ENCODE measurements at regions not wholly inside any gene's neighbourhood (a gene's known extent, or its start where the extent isn't known, plus 50 kb on each side); places are given as distances from the start of the nearest gene placed in this dataset.

DNA sequence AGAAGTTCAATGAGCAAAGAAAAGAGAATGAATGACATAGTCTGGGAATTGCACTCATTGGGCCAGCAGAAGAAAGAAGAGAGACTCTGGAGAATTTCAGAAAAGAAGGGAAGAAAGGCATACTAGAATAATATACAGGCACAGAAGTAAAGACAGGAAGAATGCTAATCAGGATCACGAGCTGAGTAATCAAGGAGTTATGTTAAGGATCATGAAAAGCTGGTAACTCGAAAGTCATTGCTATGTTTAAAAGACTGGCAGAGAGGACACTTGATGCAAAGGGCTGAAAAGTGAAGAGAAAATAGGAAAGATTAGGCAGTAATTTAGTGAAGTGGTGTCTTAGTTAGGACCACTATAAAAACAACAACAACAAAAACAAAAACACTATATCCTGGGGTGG lies 284.1 kb downstream of the ZBBX start:
- H3K4me1 Mint-ChIP-seq = no peaks in the 10 kb centered on the region
- POLR2A ChIA-PET = no interaction called here

DNA sequence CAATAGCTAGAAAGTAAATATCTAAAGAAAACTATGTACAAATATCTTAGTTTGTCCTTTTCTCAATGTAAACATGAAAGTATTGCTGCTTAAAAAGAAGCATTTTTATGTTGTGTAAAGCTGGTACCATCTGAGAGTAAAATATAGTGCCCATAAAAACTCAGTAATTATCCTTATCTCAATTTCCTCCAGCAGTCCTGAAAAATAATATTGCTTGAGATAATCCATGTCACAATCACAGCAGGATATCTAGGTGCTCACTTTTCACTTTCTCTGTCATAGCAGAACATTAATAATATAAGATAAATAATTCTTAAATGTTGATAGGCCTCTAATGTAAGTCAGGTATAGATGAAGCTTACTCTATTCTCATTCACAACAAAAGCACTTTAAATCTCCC lies 285.5 kb downstream of the ZBBX start:
- H3K27ac Mint-ChIP-seq = no peak overlapping the region
- no peaks in the 10 kb centered on the region for H3K4me1 Mint-ChIP-seq
- H3K36me3 Mint-ChIP-seq = no peaks in the 10 kb centered on the region
- H3K9me3 Mint-ChIP-seq = peaks cover 0 to 6% (median 0%) of the 10 kb centered on the region in 9 donors
- ATAC-seq (no peak), DNase-seq (no peak)
- no peaks in the 10 kb centered on the region for H3K27me3 Mint-ChIP-seq
- POLR2A ChIA-PET = no interaction called here
- H3K4me3 Mint-ChIP-seq = no peak overlapping the region

More for the DNA sequence above, 284.1 kb downstream of the ZBBX start:
- Mint-ChIP-seq H3K4me3 (no peak overlapping the region), H3K36me3 (no peaks in the 10 kb centered on the region), H3K9me3 (peaks cover 0 to 9% (median 0%) of the 10 kb centered on the region in 9 donors), H3K27me3 (no peaks in the 10 kb centered on the region), H3K27ac (no peak overlapping the region)
- no peak for ATAC-seq
- no peak for DNase-seq

DNA sequence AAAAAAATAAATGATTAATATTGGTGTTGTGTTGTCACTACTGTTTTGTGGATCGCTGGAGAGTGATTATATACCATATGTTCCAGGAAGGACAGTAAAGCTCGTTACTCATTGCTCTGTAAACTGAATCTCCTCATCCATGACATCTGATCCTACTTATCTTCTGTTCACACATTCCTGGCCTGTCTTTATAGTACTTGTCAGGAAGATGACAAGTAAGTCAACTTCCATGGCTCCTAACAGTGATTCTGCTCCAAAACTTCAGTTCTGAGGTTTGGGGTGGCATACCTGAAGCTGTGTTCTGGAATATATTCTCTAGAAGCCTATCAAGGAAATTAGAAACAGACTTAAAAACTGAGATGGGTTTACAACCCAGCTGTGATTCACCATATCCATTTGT lies 288.9 kb downstream of the ZBBX start:
- Mint-ChIP-seq H3K27ac (no peak overlapping the region), H3K27me3 (no peaks in the 10 kb centered on the region), H3K4me1 (no peaks in the 10 kb centered on the region), H3K4me3 (no peak overlapping the region), H3K9me3 (peaks cover 0 to 2% (median 0%) of the 10 kb centered on the region in 9 donors), H3K36me3 (no peaks in the 10 kb centered on the region)
- POLR2A ChIA-PET = no interaction called here
- DNase-seq (no peak), ATAC-seq (no peak)

DNA sequence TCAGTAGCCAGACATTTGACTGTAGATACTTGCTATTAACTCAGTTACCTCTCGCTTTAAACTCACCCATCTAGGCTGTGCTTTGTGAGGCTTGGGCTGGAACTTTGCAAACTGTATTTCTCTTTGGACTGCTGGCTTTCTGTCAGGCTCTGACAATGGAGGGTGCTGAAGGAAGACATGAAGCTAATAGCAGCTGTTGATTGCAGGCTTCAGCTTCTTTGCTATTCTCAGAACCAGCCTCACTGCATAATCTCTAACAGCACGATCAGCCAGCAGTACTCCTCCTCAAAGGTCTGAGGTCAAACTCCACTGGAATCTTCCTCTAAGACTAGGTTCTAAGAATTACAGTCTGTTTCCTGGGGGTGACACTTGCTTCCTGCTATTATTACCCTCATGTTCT lies 295.6 kb downstream of the ZBBX start:
- POLR2A ChIA-PET = no interaction called here
- ATAC-seq (no peak), DNase-seq (no peak)
- no peak overlapping the region for H3K27ac Mint-ChIP-seq
- H3K4me3 Mint-ChIP-seq = no peak overlapping the region
- peaks cover 0 to 9% (median 0%) of the 10 kb centered on the region in 9 donors for H3K9me3 Mint-ChIP-seq
- H3K4me1 Mint-ChIP-seq = no peaks in the 10 kb centered on the region
- no peaks in the 10 kb centered on the region for H3K36me3 Mint-ChIP-seq
- H3K27me3 Mint-ChIP-seq = no peaks in the 10 kb centered on the region

DNA sequence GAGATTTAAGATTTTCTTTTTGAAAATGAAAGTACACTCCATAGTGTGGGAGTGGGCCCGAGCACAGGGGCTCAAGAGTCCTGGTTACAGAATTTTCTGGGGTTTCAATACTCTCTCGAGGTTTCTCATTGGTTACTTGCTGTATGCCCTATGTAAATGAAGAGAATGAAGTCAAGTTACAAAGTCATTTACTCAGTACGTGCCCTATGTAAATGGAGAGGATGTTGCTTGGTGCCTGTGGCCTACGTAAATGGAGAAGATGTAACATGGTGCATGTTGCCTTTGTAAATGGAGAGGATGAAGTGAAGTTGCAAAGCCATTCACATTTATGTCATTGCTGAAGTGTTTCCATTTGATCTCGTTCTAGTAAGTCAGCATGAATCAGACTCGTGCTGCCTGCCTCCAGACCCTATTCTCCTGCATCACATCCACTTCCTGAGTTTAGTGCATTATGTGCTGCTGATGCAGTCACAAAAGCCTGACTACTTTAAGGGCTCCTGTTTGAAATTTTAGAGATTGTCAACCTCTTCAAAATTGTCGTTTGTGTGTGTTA lies 302.0 kb downstream of the ZBBX start:
- no peaks in the 10 kb centered on the region for H3K4me1 Mint-ChIP-seq
- no peak overlapping the region for H3K27ac Mint-ChIP-seq
- peaks cover 0 to 1% (median 0%) of the 10 kb centered on the region in 5 donors for H3K27me3 Mint-ChIP-seq
- H3K4me3 Mint-ChIP-seq = no peak overlapping the region
- DNase-seq (no peak), ATAC-seq (no peak)
- H3K36me3 Mint-ChIP-seq = no peaks in the 10 kb centered on the region
- peaks cover 0 to 8% (median 0%) of the 10 kb centered on the region in 9 donors for H3K9me3 Mint-ChIP-seq
- POLR2A ChIA-PET = no interaction called here

DNA sequence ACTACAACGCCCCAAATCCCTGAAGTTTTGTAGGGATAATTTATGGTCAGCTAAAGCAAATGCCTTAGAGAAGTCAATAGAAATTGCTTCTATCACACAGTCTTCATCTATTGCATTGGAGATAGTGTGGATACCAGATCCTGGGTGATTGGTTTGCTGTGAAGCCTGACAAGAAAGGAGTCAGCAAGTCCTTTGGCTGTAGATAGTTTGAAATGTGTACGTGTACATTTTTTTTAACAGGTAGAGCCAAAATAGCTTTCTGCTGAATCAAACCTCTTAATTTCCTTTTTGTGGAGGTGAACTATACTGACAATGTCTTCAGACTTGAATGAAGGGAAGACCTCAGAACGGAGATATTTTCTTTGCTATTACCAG lies 312.3 kb downstream of the ZBBX start:
- no peaks in the 10 kb centered on the region for H3K36me3 Mint-ChIP-seq
- DNase-seq (no peak), ATAC-seq (no peak)
- H3K27me3 Mint-ChIP-seq = no peaks in the 10 kb centered on the region
- no peaks in the 10 kb centered on the region for H3K4me1 Mint-ChIP-seq
- peaks cover 0 to 18% (median 0%) of the 10 kb centered on the region in 9 donors for H3K9me3 Mint-ChIP-seq
- no peak overlapping the region for H3K4me3 Mint-ChIP-seq
- POLR2A ChIA-PET = no interaction called here
- no peak overlapping the region for H3K27ac Mint-ChIP-seq

DNA sequence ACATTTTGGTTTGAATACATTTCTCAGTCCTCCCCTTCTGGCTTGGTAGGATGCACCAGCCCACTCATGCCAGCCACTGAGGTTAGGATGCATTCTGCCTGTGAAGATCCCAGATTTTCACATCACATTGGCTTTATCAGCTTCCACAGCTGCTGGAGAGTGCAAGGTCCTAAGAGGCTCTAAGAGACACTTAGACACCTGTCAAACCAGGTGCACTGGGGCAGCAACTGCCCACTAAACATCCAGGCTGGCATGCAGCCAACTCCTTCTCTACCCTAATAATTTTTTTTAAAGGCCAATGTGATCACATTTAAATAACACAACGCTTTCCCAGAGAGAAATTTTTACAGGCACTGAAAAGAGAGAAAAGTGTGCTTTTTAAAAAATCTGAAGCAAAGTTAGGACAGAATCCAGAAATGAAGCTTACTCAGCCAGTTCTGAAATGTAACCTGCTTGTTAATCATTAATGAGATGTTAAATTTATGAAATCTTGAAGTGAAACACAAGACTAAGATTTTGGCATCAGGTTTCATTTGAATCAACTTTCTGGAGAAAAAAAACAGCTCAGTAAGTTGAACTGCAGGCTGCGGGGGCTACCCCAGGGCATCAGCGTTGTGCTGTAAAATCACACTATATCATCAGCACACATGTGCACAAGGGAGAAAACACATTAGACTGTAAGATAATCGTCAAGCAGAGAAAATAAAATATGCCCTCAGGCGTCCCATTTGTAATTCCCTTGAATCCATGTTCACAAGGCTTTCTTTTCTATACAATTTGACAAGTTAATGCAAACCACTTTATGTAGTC lies 312.9 kb downstream of the ZBBX start:
- POLR2A ChIA-PET = no interaction called here
- no peak overlapping the region for H3K4me3 Mint-ChIP-seq
- peaks cover 0 to 14% (median 0%) of the 10 kb centered on the region in 9 donors for H3K9me3 Mint-ChIP-seq
- DNase-seq (no peak), ATAC-seq (no peak)
- H3K4me1 Mint-ChIP-seq = no peaks in the 10 kb centered on the region
- no peak overlapping the region for H3K27ac Mint-ChIP-seq
- H3K27me3 Mint-ChIP-seq = no peaks in the 10 kb centered on the region
- no peaks in the 10 kb centered on the region for H3K36me3 Mint-ChIP-seq

DNA sequence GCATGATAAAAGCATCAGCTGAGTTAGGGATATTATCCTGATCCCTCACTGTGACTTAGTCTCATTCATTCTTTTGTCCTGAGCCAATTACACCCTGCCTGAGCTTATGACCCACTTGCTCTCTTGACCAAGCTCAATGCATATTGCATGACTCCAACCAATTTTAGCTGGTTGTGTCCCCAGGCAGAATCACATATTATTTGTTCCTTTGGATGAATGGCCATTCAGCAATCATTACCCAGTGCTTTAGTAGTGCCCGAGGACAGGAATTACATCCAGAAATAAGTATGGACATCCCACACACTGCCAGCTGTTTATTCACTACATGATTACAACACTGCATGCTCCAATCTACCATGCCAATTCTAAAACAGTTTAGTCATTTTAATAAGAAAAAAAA lies 322.5 kb downstream of the ZBBX start:
- no peak for DNase-seq
- H3K27me3 Mint-ChIP-seq = no peaks in the 10 kb centered on the region
- no peak overlapping the region for H3K27ac Mint-ChIP-seq
- ATAC-seq = no peak
- H3K36me3 Mint-ChIP-seq = no peaks in the 10 kb centered on the region
- no peak overlapping the region for H3K4me3 Mint-ChIP-seq
- no peaks in the 10 kb centered on the region for H3K4me1 Mint-ChIP-seq
- POLR2A ChIA-PET = no interaction called here
- peaks cover 6 to 17% (median 9%) of the 10 kb centered on the region in 9 donors for H3K9me3 Mint-ChIP-seq

DNA sequence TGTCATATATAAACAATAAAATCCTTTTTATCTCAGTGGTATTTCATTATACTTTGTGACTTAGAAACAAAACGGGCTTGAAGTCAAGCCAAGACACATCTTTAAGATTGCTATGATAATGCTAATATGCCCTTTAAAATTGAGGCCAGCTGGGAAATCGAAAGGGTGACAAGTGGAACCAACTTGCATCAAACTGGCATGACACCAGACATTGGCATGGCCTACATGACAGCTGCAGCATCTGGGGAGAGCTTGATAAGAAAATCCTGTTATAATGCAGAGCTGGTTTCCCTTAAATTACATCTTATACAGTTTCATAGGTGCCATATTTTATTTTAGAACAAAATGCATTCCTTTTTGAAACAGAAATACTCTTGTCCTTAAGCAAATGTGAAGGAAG lies 325.2 kb downstream of the ZBBX start:
- Mint-ChIP-seq H3K36me3 (no peaks in the 10 kb centered on the region), H3K27me3 (no peaks in the 10 kb centered on the region), H3K27ac (no peak overlapping the region), H3K9me3 (peaks cover 6 to 14% (median 9%) of the 10 kb centered on the region in 9 donors), H3K4me3 (no peak overlapping the region), H3K4me1 (no peaks in the 10 kb centered on the region)
- DNase-seq = no peak
- ATAC-seq = no peak
- POLR2A ChIA-PET = no interaction called here

DNA sequence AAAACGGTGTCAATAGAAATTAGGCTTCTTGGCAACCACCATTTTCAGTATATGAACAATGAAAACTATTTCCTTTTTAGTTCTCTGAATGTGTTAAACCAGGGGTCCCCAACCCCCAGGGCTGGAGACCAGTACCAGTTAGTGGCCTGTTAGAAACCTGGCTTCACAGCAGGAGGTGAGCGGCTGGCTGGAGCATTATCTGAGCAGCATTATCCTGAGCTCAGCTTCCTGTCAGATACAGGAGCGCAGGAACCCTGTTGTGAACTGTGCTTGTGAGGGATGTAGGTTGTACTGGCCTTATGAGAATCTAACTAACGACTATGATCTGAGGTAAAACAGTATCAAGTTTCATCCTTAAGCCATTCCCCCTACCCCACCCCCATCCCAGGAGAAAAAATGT lies 328.7 kb downstream of the ZBBX start:
- no peak overlapping the region for H3K27ac Mint-ChIP-seq
- POLR2A ChIA-PET = no interaction called here
- ATAC-seq (no peak), DNase-seq (no peak)
- H3K4me1 Mint-ChIP-seq = no peaks in the 10 kb centered on the region
- no peaks in the 10 kb centered on the region for H3K36me3 Mint-ChIP-seq
- H3K4me3 Mint-ChIP-seq = no peak overlapping the region
- peaks cover 0 to 10% (median 6%) of the 10 kb centered on the region in 9 donors for H3K9me3 Mint-ChIP-seq
- H3K27me3 Mint-ChIP-seq = no peaks in the 10 kb centered on the region

DNA sequence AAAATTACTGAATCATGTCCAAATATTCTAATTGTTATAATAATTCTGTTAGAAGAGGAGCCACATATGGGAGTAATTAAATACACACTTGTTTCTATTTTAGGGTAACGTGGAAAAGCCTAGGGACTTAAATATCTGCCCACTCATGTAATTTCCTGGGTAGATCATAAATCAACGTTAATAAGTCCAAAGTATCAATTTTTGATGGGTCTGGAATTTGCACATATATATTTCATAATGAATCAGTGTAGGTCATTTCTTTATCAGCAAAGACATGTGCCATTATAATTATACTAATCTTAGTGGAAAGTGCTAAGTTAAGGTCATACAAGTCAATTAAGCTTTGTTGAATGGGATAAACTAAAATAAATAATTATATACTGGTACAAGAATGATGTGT lies 346.2 kb downstream of the ZBBX start:
- Mint-ChIP-seq H3K4me3 (no peak overlapping the region), H3K27ac (no peak overlapping the region), H3K36me3 (no peaks in the 10 kb centered on the region), H3K4me1 (no peaks in the 10 kb centered on the region), H3K27me3 (no peaks in the 10 kb centered on the region), H3K9me3 (peaks cover 0 to 11% (median 0%) of the 10 kb centered on the region in 9 donors)
- DNase-seq (no peak), ATAC-seq (no peak)
- POLR2A ChIA-PET = no interaction called here

DNA sequence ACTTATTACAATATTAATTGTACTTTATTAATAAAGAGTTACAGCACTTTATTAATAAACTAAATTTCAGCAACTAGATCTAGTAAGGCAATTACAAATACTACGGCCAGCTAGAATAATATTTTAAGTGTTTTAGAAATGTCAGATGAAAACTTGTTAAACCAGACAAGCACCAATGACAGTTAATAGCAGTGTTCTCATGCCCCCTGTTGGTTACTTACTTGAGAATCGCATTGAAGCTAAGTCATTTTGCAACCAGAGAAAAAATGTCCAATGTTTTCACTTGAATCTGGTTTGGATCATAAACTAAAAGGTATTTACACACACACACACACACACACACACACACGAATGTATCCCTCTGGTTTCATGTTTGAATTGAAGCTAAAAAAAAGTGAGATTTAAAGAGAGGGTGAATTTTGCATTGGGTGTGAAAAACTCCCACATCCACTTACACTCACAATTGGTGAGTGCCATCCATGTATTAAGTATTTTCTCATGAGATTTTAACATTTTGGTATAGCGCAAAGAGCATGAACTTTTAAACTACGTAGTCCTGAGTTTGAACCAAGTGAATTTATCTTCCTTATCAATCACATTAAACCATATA lies 347.7 kb downstream of the ZBBX start:
- Mint-ChIP-seq H3K36me3 (no peaks in the 10 kb centered on the region), H3K4me3 (no peak overlapping the region), H3K27me3 (no peaks in the 10 kb centered on the region), H3K4me1 (no peaks in the 10 kb centered on the region), H3K9me3 (peaks cover 0 to 11% (median 0%) of the 10 kb centered on the region in 9 donors), H3K27ac (no peak overlapping the region)
- POLR2A ChIA-PET = no interaction called here
- DNase-seq = no peak
- ATAC-seq = no peak

DNA sequence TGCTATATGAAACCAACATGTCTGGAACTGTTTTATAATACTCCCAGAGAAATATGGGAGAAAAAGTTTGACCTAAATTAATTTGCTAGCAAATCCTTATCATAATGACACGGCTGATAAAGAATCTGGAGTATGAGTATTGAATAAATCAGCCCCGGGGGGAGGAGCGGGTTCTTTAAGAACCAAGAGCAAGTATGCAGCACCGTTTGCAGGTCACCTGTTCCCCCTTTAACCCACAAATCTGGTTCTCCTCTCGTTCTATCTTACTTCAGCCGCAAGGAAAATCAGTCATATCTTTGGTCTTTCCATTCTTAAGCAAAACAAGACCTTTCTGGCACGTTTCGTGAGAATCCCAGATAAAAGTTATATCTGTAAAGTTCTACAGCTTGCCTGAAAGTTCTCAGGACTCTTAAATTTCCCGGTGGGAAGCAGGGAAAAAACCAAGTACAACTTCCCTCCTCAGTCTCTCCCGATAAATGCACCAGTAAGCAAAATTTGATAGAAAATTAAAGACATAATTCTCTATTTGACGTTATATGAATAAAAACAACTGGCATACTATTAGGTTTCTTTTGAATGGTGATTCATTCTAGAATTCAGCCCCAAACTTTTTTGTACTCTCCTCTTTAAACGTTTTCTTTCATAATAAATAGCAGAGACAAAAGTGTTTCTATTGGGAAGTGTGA lies 348.6 kb downstream of the ZBBX start:
- H3K9me3 Mint-ChIP-seq = peaks cover 0 to 11% (median 0%) of the 10 kb centered on the region in 9 donors
- no peak for ATAC-seq
- DNase-seq = no peak
- H3K4me1 Mint-ChIP-seq = no peaks in the 10 kb centered on the region
- no peak overlapping the region for H3K4me3 Mint-ChIP-seq
- H3K27me3 Mint-ChIP-seq = no peaks in the 10 kb centered on the region
- H3K27ac Mint-ChIP-seq = no peak overlapping the region
- H3K36me3 Mint-ChIP-seq = no peaks in the 10 kb centered on the region
- POLR2A ChIA-PET = no interaction called here

Data from naive thymus-derived CD8-positive, alpha-beta T cell (primary cell).